B cell (primary cell): ENCODE measurements at regions not wholly inside any gene's neighbourhood (a gene's known extent, or its start where the extent isn't known, plus 50 kb on each side); places are given as distances from the start of the nearest gene placed in this dataset.

ENCODE experiments used
- ATAC-seq: fragments of 200-7000 bp; cut with Tn5 transposase; one replicate; pipeline ENCODE4 v1.10.0; 2021; ENCODE audit warnings: low read depth, mild to moderate bottlenecking, moderate number of reproducible peaks, moderate library complexity
- CTCF ChIA-PET: fragments of 350-600 bp; sonication (Branson Sonifier 250); formaldehyde crosslinking; loops from one replicate; lab custom pipeline; 2021; ENCODE audit warnings: antibody characterized with exemption, inconsistent platforms; lab: Charles Lee
- POLR2A ChIA-PET: fragments of 350-600 bp; sonication (Branson Sonifier 250); formaldehyde crosslinking; loops from one replicate; lab custom pipeline; 2021; ENCODE audit warnings: antibody characterized with exemption; lab: Charles Lee
- DNase-seq: peaks from one replicate; pipeline ENCODE4 v3.0.0; 2013
- H2AFZ ChIP-seq: 2 replicates; pipeline ENCODE4 v1.6.1; 2012; ENCODE audit warnings: mild to moderate bottlenecking, low read depth, low read length; ENCODE audit not compliant: insufficient read depth, poor library complexity, severe bottlenecking
- H3K27ac ChIP-seq, 2 donors: 1 replicate in 1 of 2; 2 replicates in 1 of 2; pipeline ENCODE4 v1.5.1; 2012 to 2013; ENCODE audit warnings: low read length in 2 of 2, mild to moderate bottlenecking in 2 of 2, moderate library complexity in 1 of 2
- H3K27me3 ChIP-seq, 4 experiments: fragments of 200-600 bp in 1 of 4; sonication (generic) in 1 of 4; replicated peaks in 1 of 4; 1 replicate in 2 of 4; 2 replicates in 2 of 4; pipeline versions ENCODE4 v1.6.1 to v1.7.0; 2013 to 2016; ENCODE audit warnings: low read length in 3 of 4, mild to moderate bottlenecking in 2 of 4, mixed read lengths in 1 of 4, moderate library complexity in 1 of 4; ENCODE audit not compliant: insufficient read depth in 4 of 4, control insufficient read depth in 3 of 4; ENCODE audit errors: control extremely low read depth in 1 of 4
- H3K36me3 ChIP-seq, 2 experiments: replicated peaks in 1 of 2; 1 replicate in 1 of 2; 2 replicates in 1 of 2; pipeline versions ENCODE4 v1.6.1 to v1.7.1; 2013; ENCODE audit warnings: low read length in 1 of 2; ENCODE audit not compliant: insufficient read depth in 2 of 2, control insufficient read depth in 1 of 2; ENCODE audit errors: control extremely low read depth in 1 of 2, extremely low read depth in 1 of 2
- H3K4me1 ChIP-seq, 2 donors: fragments of 200-600 bp in 1 of 2; sonication (generic) in 1 of 2; 1 replicate in 1 of 2; 2 replicates in 1 of 2; pipeline versions ENCODE4 v1.5.1 to v1.6.1; 2013 to 2017; ENCODE audit warnings: low read length in 2 of 2; ENCODE audit not compliant: control insufficient read depth in 2 of 2, insufficient read depth in 2 of 2
- H3K4me2 ChIP-seq: replicated peaks from 2 replicates; pipeline ENCODE3; 2012; ENCODE audit warnings: mild to moderate bottlenecking, low read depth, low read length; ENCODE audit not compliant: poor library complexity, severe bottlenecking
- H3K4me3 ChIP-seq, 5 experiments: fragments of 200-600 bp in 1 of 5; sonication (generic) in 1 of 5; 1 replicate in 3 of 5; 2 replicates in 2 of 5; pipeline versions ENCODE4 v1.5.1 to v1.7.0; 2011 to 2016; ENCODE audit warnings: low read length in 4 of 5, mild to moderate bottlenecking in 4 of 5, low read depth in 2 of 5, control low read depth in 1 of 5, moderate library complexity in 1 of 5; ENCODE audit not compliant: insufficient read depth in 1 of 5; ENCODE audit errors: control extremely low read depth in 1 of 5, extremely low read depth in 1 of 5
- H3K79me2 ChIP-seq: fragments of 200-600 bp; sonication (generic); one replicate; pipeline ENCODE4 v1.6.0; 2016; ENCODE audit warnings: low read length; ENCODE audit not compliant: control insufficient read depth, insufficient read depth
- H3K9ac ChIP-seq: fragments of 200-600 bp; sonication (generic); 2 replicates; pipeline ENCODE4 v1.6.1; 2017; ENCODE audit warnings: mild to moderate bottlenecking, low read length, moderate library complexity
- H3K9me3 ChIP-seq, 3 donors: one replicate each; pipeline versions ENCODE4 v1.6.1 to v1.7.1; 2013; ENCODE audit warnings: low read length in 2 of 3; ENCODE audit not compliant: control insufficient read depth in 2 of 3, insufficient read depth in 1 of 3; ENCODE audit errors: control extremely low read depth in 1 of 3
- H4K20me1 ChIP-seq: 2 replicates; pipeline ENCODE4 v1.6.0; 2012; ENCODE audit warnings: mild to moderate bottlenecking, low read length; ENCODE audit not compliant: insufficient read depth, control insufficient read depth, poor library complexity, severe bottlenecking
- H3K27ac Mint-ChIP-seq: one replicate; pipeline ENCODE4 v1.8.0; 2021; ENCODE audit warnings: mixed read lengths
- H3K27me3 Mint-ChIP-seq: one replicate; pipeline ENCODE4 v1.8.0; 2021; ENCODE audit warnings: mixed read lengths
- H3K4me1 Mint-ChIP-seq: one replicate; pipeline ENCODE4 v1.8.0; 2021; ENCODE audit warnings: mixed read lengths
- H3K4me3 Mint-ChIP-seq: one replicate; pipeline ENCODE4 v1.8.0; 2021; ENCODE audit warnings: mixed read lengths
- H3K9me3 Mint-ChIP-seq: one replicate; pipeline ENCODE4 v1.8.0; 2022; ENCODE audit warnings: mixed read lengths; ENCODE audit not compliant: insufficient read depth
- EZH2 ChIP-seq: IDR thresholded peaks from 2 replicates; pipeline ENCODE4 v1.6.1; 2012; ENCODE audit warnings: borderline replicate concordance, low read depth, mild to moderate bottlenecking, moderate library complexity, low read length; ENCODE audit not compliant: insufficient read depth, poor library complexity, severe bottlenecking
- WGBS: methylation state at CpG from one replicate; pipeline ENCODE4 v1.1.5; 2013; ENCODE audit warnings: missing lambda C conversion rate; ENCODE audit not compliant: insufficient coverage; 5-methylcytosine and 5-hydroxymethylcytosine counted together
- intact Hi-C: fragments of 100-400 bp; cut with micrococcal nuclease; formaldehyde crosslinking; loops from one replicate; pipeline ENCODE4 v1.10.0; 2022
- TF ChIP-seq, protein P1 (sequence below): fragments of 200-600 bp; IDR thresholded peaks from one replicate; pipeline ENCODE4 v1.8.0; 2022; ENCODE audit warnings: antibody characterized with exemption, mild to moderate bottlenecking

GRCh38 chr18:66971960-66972359 lies 368.1 kb upstream of the CDH19 start:
- no CpG with 5 or more reads among the region's 3 CpGs for WGBS
- no peaks in the 10 kb centered on the region for H4K20me1 ChIP-seq
- no peaks in the 10 kb centered on the region for H3K4me1 Mint-ChIP-seq
- H3K9me3 Mint-ChIP-seq, result peaks cover 3% of the 10 kb centered on the region
- no peak overlapping the region for H2AFZ ChIP-seq
- CTCF ChIA-PET, result no interaction called here
- ATAC-seq (no peak), DNase-seq (no peak)
- no peak overlapping the region for H3K4me2 ChIP-seq
- POLR2A ChIA-PET, result no interaction called here
- H3K36me3 ChIP-seq, result no peaks in the 10 kb centered on the region
- no peaks in the 10 kb centered on the region for H3K4me1 ChIP-seq
- no peak overlapping the region for H3K4me3 ChIP-seq
- intact Hi-C loops, result no loop called here
- no peaks in the 10 kb centered on the region for H3K79me2 ChIP-seq
- TF ChIP-seq EZH2, result no peak
- TF ChIP-seq, protein P1, sequence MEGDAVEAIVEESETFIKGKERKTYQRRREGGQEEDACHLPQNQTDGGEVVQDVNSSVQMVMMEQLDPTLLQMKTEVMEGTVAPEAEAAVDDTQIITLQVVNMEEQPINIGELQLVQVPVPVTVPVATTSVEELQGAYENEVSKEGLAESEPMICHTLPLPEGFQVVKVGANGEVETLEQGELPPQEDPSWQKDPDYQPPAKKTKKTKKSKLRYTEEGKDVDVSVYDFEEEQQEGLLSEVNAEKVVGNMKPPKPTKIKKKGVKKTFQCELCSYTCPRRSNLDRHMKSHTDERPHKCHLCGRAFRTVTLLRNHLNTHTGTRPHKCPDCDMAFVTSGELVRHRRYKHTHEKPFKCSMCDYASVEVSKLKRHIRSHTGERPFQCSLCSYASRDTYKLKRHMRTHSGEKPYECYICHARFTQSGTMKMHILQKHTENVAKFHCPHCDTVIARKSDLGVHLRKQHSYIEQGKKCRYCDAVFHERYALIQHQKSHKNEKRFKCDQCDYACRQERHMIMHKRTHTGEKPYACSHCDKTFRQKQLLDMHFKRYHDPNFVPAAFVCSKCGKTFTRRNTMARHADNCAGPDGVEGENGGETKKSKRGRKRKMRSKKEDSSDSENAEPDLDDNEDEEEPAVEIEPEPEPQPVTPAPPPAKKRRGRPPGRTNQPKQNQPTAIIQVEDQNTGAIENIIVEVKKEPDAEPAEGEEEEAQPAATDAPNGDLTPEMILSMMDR, result no peak
- H3K27ac ChIP-seq, result no peak overlapping the region
- no peaks in the 10 kb centered on the region for H3K27me3 Mint-ChIP-seq
- H3K9me3 ChIP-seq, result no peaks in the 10 kb centered on the region
- H3K27ac Mint-ChIP-seq, result no peak overlapping the region
- H3K4me3 Mint-ChIP-seq, result no peak overlapping the region
- H3K27me3 ChIP-seq, result no peaks in the 10 kb centered on the region
- no peak overlapping the region for H3K9ac ChIP-seq

DNA sequence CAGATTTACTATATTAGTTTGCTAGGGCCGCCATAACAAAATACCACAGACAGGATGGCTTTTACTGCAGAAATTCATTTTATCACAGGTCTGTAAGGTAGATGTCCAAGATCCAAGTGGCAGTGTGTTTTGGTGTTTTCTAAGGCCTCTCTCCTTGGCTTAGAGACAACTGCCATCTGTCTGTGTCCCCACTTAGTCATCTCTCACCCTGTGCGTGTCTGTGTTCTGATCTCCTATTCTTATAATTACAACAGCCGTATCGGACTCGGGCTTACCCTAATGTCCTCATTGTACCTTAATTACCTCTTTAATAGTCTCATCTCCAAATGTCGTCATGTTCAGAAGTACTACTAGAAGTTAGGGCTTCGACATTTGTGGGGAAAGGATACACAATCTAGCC lies 362.3 kb upstream of the CDH19 start:
- no peaks in the 10 kb centered on the region for H3K4me1 Mint-ChIP-seq
- intact Hi-C loops, result no loop called here
- Histone ChIP-seq H3K36me3 (no peaks in the 10 kb centered on the region), H3K27me3 (no peaks in the 10 kb centered on the region), H3K4me1 (no peaks in the 10 kb centered on the region), H2AFZ (no peak overlapping the region), H3K79me2 (no peaks in the 10 kb centered on the region), H3K9me3 (no peaks in the 10 kb centered on the region), H3K4me3 (no peak overlapping the region), H3K9ac (no peak overlapping the region), H3K27ac (no peak overlapping the region), H3K4me2 (no peak overlapping the region), H4K20me1 (no peaks in the 10 kb centered on the region)
- WGBS, result 82% methylated on average over 2 of the region's 7 CpGs
- H3K4me3 Mint-ChIP-seq, result no peak overlapping the region
- no peak overlapping the region for H3K27ac Mint-ChIP-seq
- H3K27me3 Mint-ChIP-seq, result no peaks in the 10 kb centered on the region
- ATAC-seq (no peak), DNase-seq (no peak)
- H3K9me3 Mint-ChIP-seq, result peaks cover 6% of the 10 kb centered on the region
- ChIA-PET CTCF (no interaction called here), POLR2A (no interaction called here)
- no peak for TF ChIP-seq EZH2
- TF ChIP-seq, protein P1, result no peak
